K562 (cell line): ENCODE measurements at regions not wholly inside any gene's neighbourhood (a gene's known extent, or its start where the extent isn't known, plus 50 kb on each side); places are given as distances from the start of the nearest gene placed in this dataset.

Experiments
- ATAC-seq: fragments of 200-7000 bp; cut with Tn5 transposase; 3 replicates; pipeline ENCODE4 v1.9.1; 2020; ENCODE audit warnings: moderate library complexity
- BruUV-seq: library from RNA; stranded (reverse); fragments of 400-500 nt; replicated peaks from 2 replicates; lab custom pipeline; 2021; lab: Mats Ljungman, UMichigan
- CTCF ChIA-PET: fragments of 300-600 bp; formaldehyde crosslinking; extraction: SDS; loops from one replicate; lab custom pipeline; 2021; ENCODE audit warnings: low intra/inter-chr PET ratio; lab: Yijun Ruan, JAX
- POLR2A ChIA-PET: fragments of 300-600, 350-650 bp; sonication (Branson Sonifier 250); formaldehyde crosslinking; extraction: SDS; loops from one replicate; lab custom pipeline; 2021; ENCODE audit warnings: antibody characterized with exemption, inconsistent platforms; lab: Yijun Ruan, JAX
- DNase-seq, 4 experiments: peaks; one replicate each; pipeline versions ENCODE4 v3.0.0 to v3.0.0-alpha.2; 2011 to 2018; ENCODE audit warnings: low spot score in 3 of 4, mixed read lengths in 3 of 4; ENCODE audit errors: extremely low read depth in 1 of 4
- FAIRE-seq: peaks from 2 replicates; lab custom pipeline; 2011; peaks lifted over from hg19 to GRCh38; lab: Jason Lieb, UNC
- H2AFZ ChIP-seq: 2 replicates; pipeline ENCODE4 v1.6.0; 2011; ENCODE audit warnings: low read depth, low read length, control low read depth, inconsistent platforms
- H3K27ac ChIP-seq: fragments of 200-600 bp; 3 replicates; pipeline ENCODE4 v1.8.0; 2011; ENCODE audit warnings: low read depth, mild to moderate bottlenecking, control low read depth, inconsistent platforms, low read length, moderate library complexity, mixed read lengths; ENCODE audit errors: extremely low read depth
- H3K27me3 ChIP-seq, 2 experiments: fragments of 300-600 bp in 1 of 2; 2 replicates in 1 of 2; 3 replicates in 1 of 2; pipeline versions ENCODE4 v1.6.0 to v1.8.0; 2011; ENCODE audit warnings: inconsistent platforms in 2 of 2, low read length in 2 of 2, mild to moderate bottlenecking in 1 of 2, mixed read lengths in 1 of 2, moderate library complexity in 1 of 2; ENCODE audit not compliant: control insufficient read depth in 2 of 2, insufficient read depth in 2 of 2
- H3K36me3 ChIP-seq: fragments of 300-600 bp; 3 replicates; pipeline ENCODE4 v1.8.0; 2011; ENCODE audit warnings: mild to moderate bottlenecking, low read length, inconsistent platforms; ENCODE audit not compliant: control insufficient read depth, insufficient read depth
- H3K4me1 ChIP-seq, 2 experiments: fragments of 200-600 bp in 1 of 2; replicated peaks in 1 of 2; 2 replicates in 1 of 2; 3 replicates in 1 of 2; pipeline versions ENCODE4 v1.5.1 to v1.8.0; 2011; ENCODE audit warnings: inconsistent platforms in 2 of 2, low read length in 2 of 2, mild to moderate bottlenecking in 1 of 2, mixed read lengths in 1 of 2, moderate library complexity in 1 of 2; ENCODE audit not compliant: control insufficient read depth in 2 of 2, insufficient read depth in 2 of 2
- H3K4me2 ChIP-seq: 2 replicates; pipeline ENCODE4 v1.6.1; 2011; ENCODE audit warnings: low read length, control low read depth, inconsistent platforms, mixed read lengths; ENCODE audit not compliant: insufficient read depth
- H3K4me3 ChIP-seq: fragments of 200-600 bp; sonication (generic), shearing (Covaris generic); 2 replicates; pipeline ENCODE4 v1.5.1; 2016; ENCODE audit warnings: control low read depth, inconsistent platforms
- H3K79me2 ChIP-seq: fragments of 200-600 bp; 3 replicates; pipeline ENCODE4 v1.8.0; 2011; ENCODE audit warnings: low read length, inconsistent platforms; ENCODE audit not compliant: control insufficient read depth, insufficient read depth
- H3K9ac ChIP-seq, 2 experiments: 2 replicates each; pipeline versions ENCODE4 v1.6.0 to v1.6.1; 2011; ENCODE audit warnings: low read depth in 2 of 2, low read length in 2 of 2, control low read depth in 1 of 2, inconsistent platforms in 1 of 2, mild to moderate bottlenecking in 1 of 2, mixed read lengths in 1 of 2; ENCODE audit not compliant: insufficient read depth in 1 of 2
- H3K9me1 ChIP-seq: one replicate; pipeline ENCODE4 v1.6.0; 2011; ENCODE audit warnings: inconsistent platforms, mild to moderate bottlenecking, low read length, moderate library complexity; ENCODE audit not compliant: control insufficient read depth, insufficient read depth
- H3K9me3 ChIP-seq: replicated peaks from 2 replicates; pipeline ENCODE4 v1.5.1; 2011; ENCODE audit warnings: low read depth, low read length, inconsistent platforms; ENCODE audit not compliant: control insufficient read depth, insufficient read depth
- H4K20me1 ChIP-seq: replicated peaks from 2 replicates; pipeline ENCODE4 v1.6.1; 2011; ENCODE audit warnings: low read length, inconsistent platforms, mixed read lengths; ENCODE audit not compliant: control insufficient read depth, insufficient read depth
- CEBPG ChIP-seq, 3 experiments: fragments of 200-800 bp in 1 of 3; sonication (Bioruptor generic) in 1 of 3; sonication (generic) in 1 of 3; formaldehyde crosslinking in 1 of 3; IDR thresholded peaks in 2 of 3; conservative IDR thresholded peaks in 1 of 3; 2 replicates each; pipeline versions ENCODE4 v1.6.1 to v1.8.0; 2016 to 2022; ENCODE audit warnings: missing compliant biosample characterization in 2 of 3, missing genetic modification characterization in 2 of 3, mild to moderate bottlenecking in 1 of 3, missing genetic modification reagents in 1 of 3
- ETV6 ChIP-seq, 3 experiments: fragments of 150-350 bp in 1 of 3; sonication (generic) in 1 of 3; formaldehyde crosslinking in 1 of 3; IDR thresholded peaks; 2 replicates each; pipeline versions ENCODE4 v1.6.1 to v1.8.0; 2014 to 2022; ENCODE audit warnings: borderline replicate concordance in 2 of 3, low read depth in 2 of 3, antibody characterized with exemption in 1 of 3, low read length in 1 of 3, mild to moderate bottlenecking in 1 of 3, missing genetic modification reagents in 1 of 3
- FOXA1 ChIP-seq: fragments of 450-650 bp; IDR thresholded peaks from 2 replicates; pipeline ENCODE4 v1.6.1; 2016; ENCODE audit warnings: mild to moderate bottlenecking, borderline replicate concordance
- JUND ChIP-seq, 2 experiments: IDR thresholded peaks; 2 replicates in 1 of 2; 3 replicates in 1 of 2; pipeline ENCODE4 v1.6.1; 2011; ENCODE audit warnings: borderline replicate concordance in 2 of 2, low read depth in 2 of 2, low read length in 2 of 2, improper control_type of control experiment in 1 of 2, missing biosample characterization in 1 of 2, missing genetic modification characterization in 1 of 2, missing genetic modification reagents in 1 of 2
- MAZ ChIP-seq, 2 experiments: fragments of 450-650 bp in 1 of 2; sonication (generic) in 1 of 2; formaldehyde crosslinking; IDR thresholded peaks in 1 of 2; conservative IDR thresholded peaks in 1 of 2; 2 replicates each; pipeline versions ENCODE4 v1.4.0 to v1.5.0; 2020; ENCODE audit warnings: mild to moderate bottlenecking in 1 of 2, missing genetic modification reagents in 1 of 2
- SMAD3 ChIP-seq: fragments of 450-650 bp; formaldehyde crosslinking; conservative IDR thresholded peaks from 2 replicates; pipeline ENCODE4 v1.4.0; 2020; ENCODE audit warnings: mild to moderate bottlenecking
- SMARCC2 ChIP-seq: fragments of 450-650 bp; IDR thresholded peaks from 2 replicates; pipeline ENCODE4 v1.6.1; 2017; ENCODE audit warnings: antibody characterized with exemption, moderate library complexity, mild to moderate bottlenecking, low read depth
- SREBF2 ChIP-seq: sonication (generic); formaldehyde crosslinking; IDR thresholded peaks from 2 replicates; pipeline ENCODE4 v1.4.0; 2020; ENCODE audit warnings: mild to moderate bottlenecking, missing genetic modification reagents
- TFE3 ChIP-seq: fragments of 450-650 bp; formaldehyde crosslinking; IDR thresholded peaks from 2 replicates; pipeline ENCODE4 v1.4.0; 2020; ENCODE audit warnings: mild to moderate bottlenecking, mixed read lengths
- ZNF354B ChIP-seq: fragments of 250-450 bp; sonication (Bioruptor Pico); IDR thresholded peaks from 2 replicates; pipeline ENCODE4 v1.4.0; 2020
- in situ Hi-C: fragments of 300-500 bp; cut with MboI; formaldehyde crosslinking; loops from 4 replicates; pipeline ENCODE4 v1.15.0; 2018; ENCODE audit warnings: inconsistent platforms, mixed read lengths
- intact Hi-C: fragments of 100-400 bp; cut with micrococcal nuclease; formaldehyde crosslinking; loops from 2 replicates; pipeline ENCODE4 v1.14.2; 2022
- TF ChIP-seq, protein P1 (sequence below): fragments of 450-650 bp; formaldehyde crosslinking; IDR thresholded peaks from 2 replicates; pipeline ENCODE4 v1.4.0; 2020; ENCODE audit warnings: mild to moderate bottlenecking, moderate library complexity

DNA sequence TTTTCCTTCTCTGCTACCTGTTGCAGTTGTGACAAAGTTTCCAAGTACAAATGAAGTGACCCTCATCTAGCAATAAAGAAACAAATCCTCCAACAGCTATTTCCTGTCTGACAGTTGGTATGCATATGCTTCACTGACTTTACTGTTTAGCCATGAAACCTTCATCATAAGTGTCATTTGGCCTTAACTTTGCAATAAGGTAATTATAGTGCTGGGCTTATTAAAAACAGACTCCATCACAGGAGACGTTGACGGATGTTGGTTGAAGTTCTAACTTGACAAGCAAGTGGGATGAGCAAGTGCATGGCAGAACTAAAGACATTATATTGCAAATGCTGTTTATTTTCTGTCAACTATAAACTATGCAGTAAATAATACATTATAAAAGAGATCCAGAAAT, 425.2 kb downstream of the RPS29 start (continued):
- TF ChIP-seq, protein P1, sequence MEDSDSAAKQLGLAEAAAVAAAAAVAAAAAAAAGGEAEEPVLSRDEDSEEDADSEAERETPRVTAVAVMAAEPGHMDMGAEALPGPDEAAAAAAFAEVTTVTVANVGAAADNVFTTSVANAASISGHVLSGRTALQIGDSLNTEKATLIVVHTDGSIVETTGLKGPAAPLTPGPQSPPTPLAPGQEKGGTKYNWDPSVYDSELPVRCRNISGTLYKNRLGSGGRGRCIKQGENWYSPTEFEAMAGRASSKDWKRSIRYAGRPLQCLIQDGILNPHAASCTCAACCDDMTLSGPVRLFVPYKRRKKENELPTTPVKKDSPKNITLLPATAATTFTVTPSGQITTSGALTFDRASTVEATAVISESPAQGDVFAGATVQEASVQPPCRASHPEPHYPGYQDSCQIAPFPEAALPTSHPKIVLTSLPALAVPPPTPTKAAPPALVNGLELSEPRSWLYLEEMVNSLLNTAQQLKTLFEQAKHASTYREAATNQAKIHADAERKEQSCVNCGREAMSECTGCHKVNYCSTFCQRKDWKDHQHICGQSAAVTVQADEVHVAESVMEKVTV (CRISPR knock-in tag): no peak
- TF ChIP-seq SREBF2 (CRISPR knock-in tag): no peak
- no peak for TF ChIP-seq JUND (IDR thresholded peaks at IDR 0.05; ENCODE audit: borderline replicate concordance, low read depth, low read length)
- no peak for TF ChIP-seq JUND (tag; IDR thresholded peaks at IDR 0.05; ENCODE audit: borderline replicate concordance, low read depth, low read length)
- no peak for TF ChIP-seq FOXA1
- TF ChIP-seq ETV6 (IDR thresholded peaks at IDR 0.05; ENCODE audit: borderline replicate concordance in 1 of 2, low read depth in 2 of 2, low read length in 1 of 2): no peak
- TF ChIP-seq ETV6 (CRISPR knock-in tag; IDR thresholded peaks at IDR 0.05; ENCODE audit: borderline replicate concordance): no peak
- TF ChIP-seq MAZ (CRISPR knock-in tag; conservative IDR thresholded peaks at IDR 0.05 in 1 of 2, IDR thresholded peaks at IDR 0.05 in 1 of 2): no peak
- no peak for TF ChIP-seq ZNF354B (CRISPR knock-in tag)
- no peak for TF ChIP-seq SMAD3 (CRISPR knock-in tag)
- TF ChIP-seq CEBPG (CRISPR knock-in tag; IDR thresholded peaks at IDR 0.05): no peak
- no peak for TF ChIP-seq CEBPG (tag; conservative IDR thresholded peaks at IDR 0.05 in 1 of 2, IDR thresholded peaks at IDR 0.05 in 1 of 2)

DNA sequence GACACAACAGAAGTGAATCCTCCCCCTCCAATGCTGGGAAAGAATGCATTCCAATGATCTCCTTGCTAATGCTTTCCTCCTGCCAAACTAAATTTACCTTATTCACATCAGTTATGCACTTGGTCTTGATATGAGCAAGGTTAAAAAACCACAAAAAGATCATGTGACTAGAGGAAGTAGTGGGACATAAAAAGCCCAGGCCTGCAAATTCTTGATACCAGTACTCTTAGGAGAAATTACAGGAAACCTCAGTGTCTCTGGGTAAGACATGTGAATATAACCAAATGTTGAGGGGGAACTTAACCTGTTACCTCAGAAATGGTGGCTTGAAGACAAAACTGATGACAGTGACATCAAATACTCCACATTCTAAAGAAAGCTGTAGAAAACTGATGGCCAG, 427.1 kb downstream of the RPS29 start:
- ChIA-PET CTCF (no interaction called here), POLR2A (no interaction called here)
- H3K4me2 ChIP-seq: no peak overlapping the region
- intact Hi-C loops (no loop called here), in situ Hi-C loops (no loop called here)
- H2AFZ ChIP-seq: no peak overlapping the region
- no peaks in the 10 kb centered on the region for H3K9me1 ChIP-seq
- no peaks in the 10 kb centered on the region for H3K27me3 ChIP-seq
- H4K20me1 ChIP-seq: no peaks in the 10 kb centered on the region
- no peak overlapping the region for H3K4me3 ChIP-seq
- BruUV-seq: no TSS peak
- no peaks in the 10 kb centered on the region for H3K9me3 ChIP-seq
- H3K79me2 ChIP-seq: no peaks in the 10 kb centered on the region
- DNase-seq (no peak), ATAC-seq (no peak), FAIRE-seq (no peak)
- TF ChIP-seq SMARCC2: no peak
- TF ChIP-seq TFE3: peak; percentile 19
- no peak overlapping the region for H3K27ac ChIP-seq
- no peaks in the 10 kb centered on the region for H3K36me3 ChIP-seq
- no peak overlapping the region for H3K9ac ChIP-seq
- no peaks in the 10 kb centered on the region for H3K4me1 ChIP-seq
